DOHH2 (cell line): ENCODE measurements at regions not wholly inside any gene's neighbourhood (a gene's known extent, or its start where the extent isn't known, plus 50 kb on each side); places are given as distances from the start of the nearest gene placed in this dataset.

Experiments
- H3F3A ChIP-seq: fragments of 200-600 bp; sonication (generic), shearing (Covaris generic); 2 replicates; pipeline ENCODE4 v1.6.0; 2016; ENCODE audit warnings: antibody characterized with exemption, mild to moderate bottlenecking; ENCODE audit not compliant: control insufficient read depth, insufficient read depth
- H3K27ac ChIP-seq: fragments of 200-600 bp; sonication (generic); 2 replicates; pipeline ENCODE4 v1.5.1; 2014; ENCODE audit warnings: low read depth, mild to moderate bottlenecking, low read length, moderate library complexity
- H3K27me3 ChIP-seq: fragments of 200-600 bp; sonication (generic); 2 replicates; pipeline ENCODE4 v1.6.1; 2014; ENCODE audit warnings: mild to moderate bottlenecking, low read length, mixed read lengths; ENCODE audit not compliant: control insufficient read depth
- H3K36me3 ChIP-seq: fragments of 200-600 bp; sonication (generic); 2 replicates; pipeline ENCODE4 v1.6.1; 2014; ENCODE audit warnings: mild to moderate bottlenecking, low read length, moderate library complexity, mixed read lengths; ENCODE audit not compliant: control insufficient read depth
- H3K4me1 ChIP-seq: fragments of 200-600 bp; sonication (generic); 2 replicates; pipeline ENCODE4 v1.6.1; 2014; ENCODE audit warnings: mild to moderate bottlenecking, low read length, mixed read lengths; ENCODE audit not compliant: control insufficient read depth
- H3K4me2 ChIP-seq: fragments of 200-600 bp; sonication (generic); 2 replicates; pipeline ENCODE4 v1.6.0; 2014; ENCODE audit warnings: mild to moderate bottlenecking, low read length, moderate library complexity
- H3K4me3 ChIP-seq: fragments of 200-600 bp; sonication (generic); 2 replicates; pipeline ENCODE4 v1.5.1; 2014; ENCODE audit warnings: mild to moderate bottlenecking, low read length, mixed read lengths
- H3K79me2 ChIP-seq: fragments of 200-600 bp; sonication (generic); 2 replicates; pipeline ENCODE4 v1.6.1; 2014; ENCODE audit warnings: mild to moderate bottlenecking, low read length, mixed read lengths; ENCODE audit not compliant: control insufficient read depth
- H3K9me2 ChIP-seq: fragments of 200-600 bp; sonication (generic); replicated peaks from 2 replicates; pipeline ENCODE4 v1.6.1; 2014; ENCODE audit warnings: mild to moderate bottlenecking, low read length, mixed read lengths; ENCODE audit not compliant: control insufficient read depth
- H3K9me3 ChIP-seq: fragments of 200-600 bp; sonication (generic); 2 replicates; pipeline ENCODE4 v1.6.1; 2014; ENCODE audit warnings: antibody characterized with exemption, low read length, mixed read lengths; ENCODE audit not compliant: control insufficient read depth, insufficient read depth
- H4K20me1 ChIP-seq: fragments of 200-600 bp; sonication (generic); 2 replicates; pipeline ENCODE4 v1.6.0; 2014; ENCODE audit warnings: low read depth, mild to moderate bottlenecking, antibody characterized with exemption, low read length, moderate library complexity; ENCODE audit not compliant: control insufficient read depth, insufficient read depth
- EZH2phosphoT487 ChIP-seq: fragments of 200-600 bp; sonication (generic); IDR thresholded peaks from 2 replicates; pipeline ENCODE4 v1.6.1; 2017; ENCODE audit warnings: borderline replicate concordance, mild to moderate bottlenecking, antibody characterized with exemption, low read length, moderate library complexity, mixed read lengths
- TF ChIP-seq, protein P1 (sequence below): fragments of 200-600 bp; sonication (generic); IDR thresholded peaks from one replicate; pipeline ENCODE4 v1.5.1; 2014; ENCODE audit warnings: antibody characterized with exemption, mild to moderate bottlenecking, low read depth, low read length; ENCODE audit not compliant: poor library complexity, severe bottlenecking

DNA sequence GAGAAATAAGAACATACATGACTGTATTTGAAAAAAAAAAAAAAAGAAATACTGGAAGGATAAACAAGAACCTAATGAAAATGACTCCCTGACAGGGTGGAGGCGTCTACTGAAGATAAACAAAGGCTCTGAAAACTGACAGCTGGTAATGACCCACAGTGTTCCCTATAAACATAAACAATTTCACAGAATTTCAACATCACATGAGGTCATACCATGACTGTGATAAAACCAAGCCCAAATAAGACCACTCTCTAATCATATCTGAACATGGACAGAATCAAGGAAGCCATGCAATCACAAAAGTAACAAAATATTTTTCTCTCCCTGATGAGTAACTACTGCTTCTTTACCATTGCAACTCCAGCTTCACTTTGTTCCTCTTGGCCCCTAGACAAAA lies 159.3 kb downstream of the FAM124B start:
- Histone ChIP-seq H3K79me2 (no peaks in the 10 kb centered on the region), H3K9me2 (no peaks in the 10 kb centered on the region), H3K9me3 (no peaks in the 10 kb centered on the region), H3K27me3 (no peaks in the 10 kb centered on the region), H3K27ac (no peak overlapping the region), H3K4me3 (no peak overlapping the region), H4K20me1 (no peaks in the 10 kb centered on the region), H3K36me3 (no peaks in the 10 kb centered on the region), H3F3A (no peaks in the 10 kb centered on the region), H3K4me2 (no peak overlapping the region), H3K4me1 (no peaks in the 10 kb centered on the region)
- TF ChIP-seq, protein P1, sequence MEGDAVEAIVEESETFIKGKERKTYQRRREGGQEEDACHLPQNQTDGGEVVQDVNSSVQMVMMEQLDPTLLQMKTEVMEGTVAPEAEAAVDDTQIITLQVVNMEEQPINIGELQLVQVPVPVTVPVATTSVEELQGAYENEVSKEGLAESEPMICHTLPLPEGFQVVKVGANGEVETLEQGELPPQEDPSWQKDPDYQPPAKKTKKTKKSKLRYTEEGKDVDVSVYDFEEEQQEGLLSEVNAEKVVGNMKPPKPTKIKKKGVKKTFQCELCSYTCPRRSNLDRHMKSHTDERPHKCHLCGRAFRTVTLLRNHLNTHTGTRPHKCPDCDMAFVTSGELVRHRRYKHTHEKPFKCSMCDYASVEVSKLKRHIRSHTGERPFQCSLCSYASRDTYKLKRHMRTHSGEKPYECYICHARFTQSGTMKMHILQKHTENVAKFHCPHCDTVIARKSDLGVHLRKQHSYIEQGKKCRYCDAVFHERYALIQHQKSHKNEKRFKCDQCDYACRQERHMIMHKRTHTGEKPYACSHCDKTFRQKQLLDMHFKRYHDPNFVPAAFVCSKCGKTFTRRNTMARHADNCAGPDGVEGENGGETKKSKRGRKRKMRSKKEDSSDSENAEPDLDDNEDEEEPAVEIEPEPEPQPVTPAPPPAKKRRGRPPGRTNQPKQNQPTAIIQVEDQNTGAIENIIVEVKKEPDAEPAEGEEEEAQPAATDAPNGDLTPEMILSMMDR: no peak
- no peak for TF ChIP-seq EZH2phosphoT487

DNA sequence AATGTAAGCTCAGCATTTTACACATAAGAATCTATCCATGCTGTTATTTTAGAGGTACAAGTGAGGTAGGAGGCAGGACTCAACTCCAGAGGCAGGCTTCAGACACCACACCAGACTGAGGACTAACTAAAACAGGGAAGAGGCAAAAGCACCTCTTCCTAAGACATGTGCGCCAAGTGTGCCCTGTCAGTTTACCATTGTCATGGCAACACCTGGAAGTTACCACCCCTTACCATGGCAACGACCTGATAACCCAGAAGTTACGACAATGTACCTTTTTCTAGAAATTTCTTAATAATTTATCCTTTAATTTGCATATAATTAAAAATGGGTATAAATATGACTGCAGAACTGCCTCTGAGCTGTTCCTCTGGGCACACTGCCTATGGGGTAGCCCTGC lies 160.1 kb downstream of the FAM124B start:
- TF ChIP-seq EZH2phosphoT487: no peak
- TF ChIP-seq, protein P1: no peak
- Histone ChIP-seq H3K36me3 (no peaks in the 10 kb centered on the region), H3K4me3 (no peak overlapping the region), H3K4me1 (no peaks in the 10 kb centered on the region), H3F3A (no peaks in the 10 kb centered on the region), H3K4me2 (no peak overlapping the region), H3K27ac (no peak overlapping the region), H3K79me2 (no peaks in the 10 kb centered on the region), H3K27me3 (no peaks in the 10 kb centered on the region), H3K9me2 (no peaks in the 10 kb centered on the region), H4K20me1 (no peaks in the 10 kb centered on the region), H3K9me3 (no peaks in the 10 kb centered on the region)

DNA sequence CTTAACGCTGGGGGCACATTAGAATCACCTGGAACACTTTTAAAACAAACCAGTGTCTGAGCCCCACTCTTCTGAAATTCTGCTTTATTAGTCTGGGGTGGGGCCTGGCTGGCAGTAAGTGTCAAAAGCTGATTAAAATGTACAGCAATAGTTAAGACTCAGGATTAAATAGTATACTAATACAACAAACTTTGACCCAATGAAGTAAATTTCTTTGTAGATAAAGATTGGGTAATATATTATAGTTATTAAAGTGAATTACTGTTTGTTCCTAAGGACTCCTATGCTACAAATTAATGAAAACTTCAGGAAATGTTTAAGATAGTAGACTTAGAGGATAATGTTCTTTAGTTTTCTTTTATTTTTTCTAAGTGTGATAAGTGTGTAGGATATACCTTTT lies 160.9 kb downstream of the FAM124B start:
- H3K9me3 ChIP-seq: no peaks in the 10 kb centered on the region
- no peaks in the 10 kb centered on the region for H3F3A ChIP-seq
- no peaks in the 10 kb centered on the region for H3K79me2 ChIP-seq
- no peak overlapping the region for H3K27ac ChIP-seq
- no peaks in the 10 kb centered on the region for H3K4me1 ChIP-seq
- H3K9me2 ChIP-seq: no peaks in the 10 kb centered on the region
- no peak overlapping the region for H3K4me2 ChIP-seq
- H3K27me3 ChIP-seq: no peaks in the 10 kb centered on the region
- TF ChIP-seq, protein P1: no peak
- TF ChIP-seq EZH2phosphoT487: no peak
- no peak overlapping the region for H3K4me3 ChIP-seq
- H3K36me3 ChIP-seq: no peaks in the 10 kb centered on the region
- no peaks in the 10 kb centered on the region for H4K20me1 ChIP-seq
